ENCODE measurements at regions not wholly inside any gene's neighbourhood (a gene's known extent, or its start where the extent isn't known, plus 50 kb on each side); places are given as distances from the start of the nearest gene placed in this dataset.

- SMC1A ChIA-PET (ENCODE audit: uncharacterized antibody, unreplicated experiment) = no interaction called here
These were observed 76.8 kb downstream of the PALM2AKAP2 start for GRCh38 chr9:109856785-109857184.

More at GRCh38 chr9:109856785-109857184, 76.8 kb downstream of the PALM2AKAP2 start:
- 64% methylated on average over 6 of the region's 6 CpGs for WGBS (ENCODE audit: insufficient coverage, insufficient replicate concordance, low lambda C conversion rate, missing lambda C conversion rate)
- Histone ChIP-seq H3K4me2 (ENCODE audit: control insufficient read depth, insufficient read depth) (no peak overlapping the region), H3K36me3 (ENCODE audit: control insufficient read depth in 2 of 2, insufficient read depth in 2 of 2, low read length in 1 of 2) (no peaks in the 10 kb centered on the region), H3K27me3 (replicated peaks in 1 of 2; ENCODE audit: control insufficient read depth in 2 of 2, insufficient read depth in 2 of 2, low read length in 1 of 2) (peaks cover 2 to 3% of the 10 kb centered on the region in 2 experiments), H3K4me3 (no peak overlapping the region), H3K27ac (ENCODE audit: control insufficient read depth, insufficient read depth) (no peak overlapping the region), H3K4me1 (ENCODE audit: control insufficient read depth, insufficient read depth, low read length) (no peaks in the 10 kb centered on the region), H2AFZ (ENCODE audit: control insufficient read depth, low read depth, low read length) (no peak overlapping the region), H3K9ac (ENCODE audit: control insufficient read depth, insufficient read depth, low read length) (no peak overlapping the region), H3K9me3 (replicated peaks; ENCODE audit: control insufficient read depth, insufficient read depth, low read length) (no peaks in the 10 kb centered on the region; the same call in 2 of the 3 replicates), H3K79me2 (ENCODE audit: control insufficient read depth, insufficient read depth, low read length) (no peaks in the 10 kb centered on the region), H4K20me1 (ENCODE audit: control insufficient read depth, insufficient read depth) (no peaks in the 10 kb centered on the region)
- ChIA-PET RAD21 (ENCODE audit: unreplicated experiment) (no interaction called here), POLR2A (no interaction called here), CTCF (no interaction called here)
- intact Hi-C loops (cut with micrococcal nuclease; ENCODE audit: unreplicated experiment) = no loop called here
- BruUV-seq (replicated peaks) = no TSS peak
- DNase-seq (ENCODE audit: low read depth, low spot score) (no peak), ATAC-seq (no peak), FAIRE-seq (no peak)
- in situ Hi-C loops (cut with MboI) = no loop called here
- no peak for TF ChIP-seq LARP7 (IDR thresholded peaks at IDR 0.05)
- no peak for TF ChIP-seq SREBF2 (IDR thresholded peaks at IDR 0.05; ENCODE audit: low read length)
- no peak for TF ChIP-seq BRCA1 (IDR thresholded peaks at IDR 0.05; ENCODE audit: low read depth, low read length)
- TF ChIP-seq MEF2A (IDR thresholded peaks at IDR 0.05; ENCODE audit: insufficient read depth, low read depth, low read length) = no peak
- no peak for TF ChIP-seq ZNF24 (IDR thresholded peaks at IDR 0.05)
- TF ChIP-seq FOS (IDR thresholded peaks at IDR 0.05; ENCODE audit: borderline replicate concordance, extremely low read depth, insufficient read length) = no peak
- TF ChIP-seq, protein P1, sequence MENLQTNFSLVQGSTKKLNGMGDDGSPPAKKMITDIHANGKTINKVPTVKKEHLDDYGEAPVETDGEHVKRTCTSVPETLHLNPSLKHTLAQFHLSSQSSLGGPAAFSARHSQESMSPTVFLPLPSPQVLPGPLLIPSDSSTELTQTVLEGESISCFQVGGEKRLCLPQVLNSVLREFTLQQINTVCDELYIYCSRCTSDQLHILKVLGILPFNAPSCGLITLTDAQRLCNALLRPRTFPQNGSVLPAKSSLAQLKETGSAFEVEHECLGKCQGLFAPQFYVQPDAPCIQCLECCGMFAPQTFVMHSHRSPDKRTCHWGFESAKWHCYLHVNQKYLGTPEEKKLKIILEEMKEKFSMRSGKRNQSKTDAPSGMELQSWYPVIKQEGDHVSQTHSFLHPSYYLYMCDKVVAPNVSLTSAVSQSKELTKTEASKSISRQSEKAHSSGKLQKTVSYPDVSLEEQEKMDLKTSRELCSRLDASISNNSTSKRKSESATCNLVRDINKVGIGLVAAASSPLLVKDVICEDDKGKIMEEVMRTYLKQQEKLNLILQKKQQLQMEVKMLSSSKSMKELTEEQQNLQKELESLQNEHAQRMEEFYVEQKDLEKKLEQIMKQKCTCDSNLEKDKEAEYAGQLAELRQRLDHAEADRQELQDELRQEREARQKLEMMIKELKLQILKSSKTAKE (IDR thresholded peaks at IDR 0.05; ENCODE audit: low read depth, poor library complexity, severe bottlenecking) = no peak
- no peak for TF ChIP-seq ATF2 (IDR thresholded peaks at IDR 0.05; ENCODE audit: low read length)
- TF ChIP-seq RAD51 (IDR thresholded peaks at IDR 0.05) = no peak
- no peak for TF ChIP-seq KAT2A (conservative IDR thresholded peaks at IDR 0.05; ENCODE audit: control insufficient read depth, low read depth, low read length)
- TF ChIP-seq MYC (IDR thresholded peaks at IDR 0.05; ENCODE audit: insufficient read depth, insufficient read length, insufficient replicate concordance, low read length, severe bottlenecking) = no peak
- TF ChIP-seq TAF1 (IDR thresholded peaks at IDR 0.05; ENCODE audit: borderline replicate concordance, low read depth, low read length) = no peak
- no peak for TF ChIP-seq RELB (IDR thresholded peaks at IDR 0.05; ENCODE audit: low read depth)
- TF ChIP-seq SMAD1 (IDR thresholded peaks at IDR 0.05; ENCODE audit: low read depth, partially characterized antibody) = no peak
- no peak for TF ChIP-seq NFYB (IDR thresholded peaks at IDR 0.05; ENCODE audit: insufficient read depth, low read depth, low read length)
